Stimulated activated naive CD4-positive, alpha-beta T cell treated with Interleukin-2 at 50 U/mL for 16 hours (primary cell): ENCODE measurements at regions not wholly inside any gene's neighbourhood (a gene's known extent, or its start where the extent isn't known, plus 50 kb on each side); places are given as distances from the start of the nearest gene placed in this dataset.
A peak's percentile ranks its signal among the peaks of the same experiment; 100 is the strongest.
"Not testable (repeated sequence)": the region's sequence is repeated elsewhere in the genome, so short reads cannot be mapped to it uniquely, and the experiment has no call there.

Source experiments
- DNase-seq: peaks from one replicate; lab custom pipeline; 2025; lab: John Stamatoyannopoulos, UW

DNA sequence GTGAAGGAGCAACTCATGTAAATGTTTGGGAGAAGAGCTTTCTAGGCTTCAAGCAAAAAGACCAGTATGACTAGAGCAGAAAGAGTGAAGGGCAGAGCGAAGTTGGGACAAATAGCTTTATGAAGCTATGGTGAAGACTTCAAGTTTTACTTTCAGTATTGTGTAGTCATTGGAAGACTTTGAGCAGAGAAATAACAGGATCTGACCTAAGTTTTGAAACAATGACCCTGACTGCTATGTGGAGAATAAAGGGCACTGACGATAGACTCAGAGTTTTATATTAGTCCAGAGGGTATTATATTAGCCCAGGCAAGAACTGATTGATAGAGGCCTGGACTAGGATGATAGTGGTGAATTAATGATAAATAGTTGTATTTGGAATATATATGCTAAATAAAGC, 187.3 kb downstream of the KTN1 start:
- DNase-seq = no peak

DNA sequence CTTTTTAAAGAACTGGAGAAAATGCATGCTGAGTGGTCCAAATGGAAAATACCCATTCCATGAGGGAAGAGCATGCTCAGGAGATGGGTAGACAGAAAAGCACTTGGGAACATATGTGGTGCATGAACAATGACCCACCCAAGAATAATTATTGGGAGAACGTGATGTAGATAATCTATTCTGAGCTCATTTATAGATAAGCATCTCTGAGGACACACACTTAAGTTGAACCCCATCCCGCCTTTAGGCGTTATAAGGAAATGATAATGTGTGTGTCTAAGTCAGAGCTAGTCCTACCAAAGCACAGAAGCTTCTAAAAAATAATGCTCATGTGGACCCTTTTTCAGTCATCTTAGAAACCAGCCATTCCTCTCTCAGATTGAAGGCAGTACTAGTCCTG, 189.9 kb downstream of the KTN1 start:
- DNase-seq = no peak

DNA sequence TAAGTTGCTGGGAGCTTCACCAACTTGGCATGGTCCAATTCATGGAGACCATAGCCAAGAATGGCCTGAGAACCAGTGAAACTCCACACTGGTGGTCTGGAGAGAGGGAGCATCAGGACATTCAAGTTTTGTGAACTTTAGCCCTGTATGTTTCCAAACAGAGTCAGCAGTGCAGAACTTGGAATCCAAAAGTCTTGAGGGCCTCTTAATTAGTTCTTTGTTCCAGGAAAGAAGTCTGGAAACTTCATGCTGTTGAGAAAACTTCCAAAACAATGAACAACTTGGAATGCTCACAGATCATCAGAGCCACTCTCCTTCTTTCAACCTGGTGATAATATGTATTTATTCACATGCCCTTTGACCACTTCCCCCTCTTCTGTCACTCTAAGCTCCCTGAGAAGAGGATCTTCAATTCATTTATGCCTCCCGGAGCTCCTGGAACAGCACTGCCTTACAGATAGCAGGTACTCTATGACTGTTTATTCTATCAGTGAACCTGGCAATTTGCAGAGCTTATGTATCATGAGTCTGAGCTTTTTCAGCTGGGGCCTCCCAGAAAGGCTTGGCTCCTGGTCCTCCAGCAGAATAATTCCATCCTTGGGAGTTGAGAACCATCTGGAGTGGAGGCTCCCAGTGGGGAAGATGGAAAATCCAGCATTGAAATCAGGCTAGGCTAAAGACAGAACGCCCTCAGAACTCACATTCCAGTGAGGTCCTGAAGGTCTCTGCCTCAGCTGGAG, 191.4 kb downstream of the KTN1 start:
- DNase-seq = no peak

DNA sequence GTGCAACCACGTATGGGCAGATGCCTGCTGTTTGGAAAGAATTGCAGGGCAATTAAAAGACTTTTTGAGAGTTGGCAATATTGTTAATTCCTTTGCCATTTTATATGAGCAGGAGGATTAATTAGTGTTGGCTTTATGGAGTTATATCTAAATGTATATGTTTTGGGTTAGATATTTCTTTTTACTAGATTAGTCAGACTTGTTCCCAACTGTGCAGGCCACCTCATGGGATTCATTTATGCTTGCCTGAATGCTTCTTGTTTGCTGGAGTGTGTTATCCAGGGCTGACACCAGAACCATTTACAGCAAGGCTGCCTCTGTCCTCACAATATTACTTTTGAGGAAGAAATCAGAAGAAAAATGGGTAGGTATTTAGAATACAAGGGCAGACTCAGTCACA, 192.5 kb downstream of the KTN1 start:
- no peak for DNase-seq

DNA sequence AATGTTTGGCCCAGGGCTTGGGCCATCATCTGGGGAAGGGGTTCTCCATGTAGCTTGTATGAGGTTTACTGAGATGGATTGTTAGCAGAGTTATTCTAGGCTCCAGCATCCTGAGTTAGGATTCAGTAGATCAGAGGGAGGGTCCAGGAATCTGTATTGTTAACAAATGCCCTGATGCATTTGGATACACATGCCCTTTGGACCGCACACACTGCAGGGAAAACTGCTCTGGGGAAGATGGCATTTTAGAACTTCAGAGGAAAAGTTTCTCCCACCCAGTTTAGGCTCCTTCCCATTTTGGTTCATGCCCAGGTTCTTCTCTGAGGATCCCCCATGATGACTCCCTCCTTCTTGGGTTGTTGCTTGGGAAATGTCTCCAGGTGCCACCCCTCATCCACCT, 193.3 kb downstream of the KTN1 start:
- no peak for DNase-seq

DNA sequence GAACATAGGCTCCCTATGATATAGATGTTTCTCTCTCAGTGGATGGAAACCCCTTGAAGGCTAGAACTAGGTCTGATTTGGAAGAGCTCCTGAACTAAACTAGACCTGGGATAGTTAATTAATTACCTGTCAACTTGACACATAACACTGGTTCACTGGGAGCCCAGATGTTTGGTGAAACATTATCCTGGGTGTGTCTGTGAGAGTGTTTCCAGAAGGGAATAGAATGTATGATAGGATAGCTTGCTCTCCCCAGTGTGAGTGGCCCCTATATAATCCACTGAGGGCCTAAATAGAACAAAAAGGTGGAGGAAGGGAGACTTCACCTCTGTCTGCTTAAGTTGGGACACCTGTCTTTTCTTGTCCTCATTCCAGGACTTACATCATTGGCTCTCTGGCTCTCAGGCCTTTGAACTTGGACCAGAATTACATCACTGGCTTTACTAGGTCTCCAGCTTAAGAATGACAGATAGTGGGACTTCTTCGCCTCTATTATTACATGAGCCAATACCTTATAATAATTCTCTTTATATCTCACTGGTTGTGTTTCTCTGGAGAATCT, 194.1 kb downstream of the KTN1 start:
- no peak for DNase-seq

DNA sequence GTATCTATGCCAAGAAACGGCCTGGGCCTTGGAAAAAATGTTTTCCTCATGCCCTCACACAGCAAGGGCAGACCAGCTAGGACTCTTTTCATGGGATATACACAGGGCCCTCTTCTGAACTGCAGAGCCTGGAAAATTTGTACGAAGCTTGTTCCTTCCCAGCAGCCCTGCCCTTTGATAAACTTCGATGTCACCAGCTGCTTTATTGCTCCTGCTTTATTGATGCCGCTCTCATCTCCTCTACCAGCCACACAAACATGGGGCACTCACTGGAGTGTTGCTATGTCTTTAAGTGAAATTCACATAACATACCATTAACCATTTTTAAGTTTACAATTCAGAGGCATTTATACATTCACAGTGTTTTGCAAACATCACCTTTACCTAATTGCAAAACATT, 197.9 kb downstream of the KTN1 start:
- DNase-seq = no peak

DNA sequence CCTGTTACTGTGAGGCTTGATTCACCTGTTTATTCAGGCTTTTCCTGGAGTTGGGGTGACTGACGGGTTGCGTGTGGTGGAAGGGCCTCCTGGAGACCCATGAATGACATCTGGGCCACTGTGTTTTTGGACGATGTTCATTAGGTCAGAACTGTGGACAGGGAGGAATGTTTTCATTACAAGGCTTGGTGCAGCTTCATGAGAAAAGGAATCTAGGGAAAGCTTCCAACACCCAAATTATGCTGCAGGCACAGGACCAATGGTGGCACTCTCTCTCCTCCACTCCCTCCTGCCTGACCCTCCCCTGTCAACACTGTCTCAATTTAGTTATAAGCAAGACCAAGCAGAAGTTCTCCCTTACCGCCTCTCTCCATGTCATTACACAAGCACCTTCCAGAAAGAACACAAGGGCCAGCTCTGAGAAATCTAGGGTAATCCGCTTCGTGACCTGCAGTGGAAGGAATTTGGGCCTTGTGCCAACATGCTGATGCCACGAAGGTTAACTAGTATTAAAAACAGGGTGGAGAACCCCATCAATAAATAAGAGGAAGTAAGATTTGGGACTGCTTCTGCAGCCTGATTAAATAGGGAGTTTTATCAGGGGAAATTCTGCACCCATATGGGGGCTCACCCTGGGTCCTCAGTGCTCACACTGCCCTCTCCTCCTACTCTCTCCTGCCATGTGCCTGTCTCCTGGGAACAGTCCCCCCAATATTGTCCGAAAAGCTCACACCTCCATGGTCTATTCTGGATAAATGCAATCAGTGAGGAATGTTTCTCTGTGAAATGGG, 200.3 kb downstream of the KTN1 start:
- DNase-seq = no peak

DNA sequence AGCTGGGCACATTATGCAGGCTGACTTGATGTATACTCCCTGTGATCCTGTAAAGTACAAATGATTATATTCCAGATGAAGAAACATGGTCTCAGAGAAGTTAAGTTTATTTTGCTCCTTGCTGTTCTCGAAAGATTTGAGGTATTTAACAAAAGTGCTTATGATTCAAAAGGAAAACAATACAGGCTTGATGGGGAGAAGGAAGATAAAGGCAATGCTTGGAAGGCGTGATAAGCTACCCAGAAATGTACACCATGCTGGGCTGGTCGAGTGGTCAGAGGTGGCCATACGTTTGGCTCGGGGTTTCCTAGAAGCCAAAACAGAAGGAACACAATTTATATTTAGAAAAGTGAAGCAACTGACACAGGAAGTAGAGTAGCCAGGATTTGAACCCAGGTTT, 201.0 kb downstream of the KTN1 start:
- DNase-seq = no peak

- no peak for DNase-seq
Measured at GRCh38 chr14:55782166-55782565, 202.2 kb downstream of the KTN1 start.

DNA sequence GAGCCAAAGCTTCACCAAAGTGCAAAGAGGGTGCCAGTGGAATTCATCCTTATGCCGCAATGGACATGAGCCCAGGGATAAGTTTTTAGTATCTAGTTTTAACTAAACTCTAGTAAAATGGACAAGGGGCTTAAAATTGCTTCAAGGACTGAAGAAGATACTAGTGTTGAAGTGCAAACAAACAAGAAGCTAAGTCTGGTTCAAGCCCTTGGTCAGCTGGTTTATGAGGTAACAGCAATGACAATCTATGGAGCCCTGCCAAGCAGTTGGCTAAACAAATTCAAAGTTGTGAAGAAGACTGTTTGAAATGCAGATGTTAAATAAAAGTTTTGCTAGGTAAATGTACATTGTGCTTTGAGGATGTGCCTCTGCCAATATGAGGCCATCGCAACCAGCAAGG, 209.4 kb downstream of the KTN1 start:
- DNase-seq = no peak

GRCh38 chr14:55794655-55795595, 214.9 kb downstream of the KTN1 start:
- DNase-seq = no peak

- DNase-seq = not testable (repeated sequence)
Measured at GRCh38 chr14:55796513-55796912, 216.5 kb downstream of the KTN1 start.

GRCh38 chr14:55798406-55798805, 218.4 kb downstream of the KTN1 start:
- no peak for DNase-seq

- DNase-seq = no peak
Measured at GRCh38 chr14:55799508-55800095, 219.6 kb downstream of the KTN1 start.

DNA sequence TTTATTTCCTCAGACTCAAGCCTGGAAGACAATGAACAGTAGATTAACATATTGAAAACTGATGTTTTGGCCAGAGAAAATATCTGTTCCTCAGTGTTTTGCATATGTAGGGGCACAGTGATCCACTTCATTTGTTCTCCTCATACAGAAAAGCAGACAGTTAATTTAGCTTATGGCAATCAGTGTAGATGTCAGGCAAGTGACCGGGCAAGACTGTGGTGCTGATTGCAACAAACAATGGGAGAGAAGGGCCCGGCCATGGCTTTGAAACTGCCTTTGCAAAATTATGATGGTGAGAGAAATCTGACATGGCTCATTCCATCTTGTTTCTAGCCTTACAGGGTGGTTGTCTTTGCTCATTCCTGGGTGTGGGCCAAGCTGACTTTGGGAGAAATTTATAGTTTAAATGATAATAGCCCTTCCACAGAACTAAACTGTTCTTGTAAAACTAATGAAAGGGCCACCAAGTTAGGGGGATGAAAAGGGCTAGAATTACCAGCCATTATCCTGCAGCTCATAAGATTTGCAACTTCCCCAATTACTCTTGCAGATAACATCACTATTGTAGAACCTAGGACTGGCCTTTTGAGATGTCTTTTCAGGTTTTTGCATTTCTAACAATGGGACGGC, 220.3 kb downstream of the KTN1 start:
- DNase-seq = no peak

DNA sequence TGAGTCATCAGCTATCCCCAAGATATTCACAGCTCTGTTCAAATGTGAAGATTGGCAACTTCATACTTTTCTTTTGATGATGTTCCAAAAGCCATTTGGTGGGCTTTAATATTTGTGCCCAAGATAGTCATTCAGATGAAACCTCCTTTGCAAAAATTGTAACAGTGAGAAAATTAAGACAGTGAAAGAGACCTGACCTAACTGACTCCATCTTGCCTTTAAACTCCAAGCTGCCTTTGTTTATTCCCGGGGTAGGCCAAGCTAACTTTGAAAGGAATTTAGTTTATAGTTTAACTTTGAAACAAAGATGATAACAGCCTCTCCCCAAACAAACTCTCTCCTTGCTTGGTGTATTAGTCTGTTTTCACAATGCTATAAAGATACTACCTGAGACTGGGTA, 221.1 kb downstream of the KTN1 start:
- no peak for DNase-seq

DNA sequence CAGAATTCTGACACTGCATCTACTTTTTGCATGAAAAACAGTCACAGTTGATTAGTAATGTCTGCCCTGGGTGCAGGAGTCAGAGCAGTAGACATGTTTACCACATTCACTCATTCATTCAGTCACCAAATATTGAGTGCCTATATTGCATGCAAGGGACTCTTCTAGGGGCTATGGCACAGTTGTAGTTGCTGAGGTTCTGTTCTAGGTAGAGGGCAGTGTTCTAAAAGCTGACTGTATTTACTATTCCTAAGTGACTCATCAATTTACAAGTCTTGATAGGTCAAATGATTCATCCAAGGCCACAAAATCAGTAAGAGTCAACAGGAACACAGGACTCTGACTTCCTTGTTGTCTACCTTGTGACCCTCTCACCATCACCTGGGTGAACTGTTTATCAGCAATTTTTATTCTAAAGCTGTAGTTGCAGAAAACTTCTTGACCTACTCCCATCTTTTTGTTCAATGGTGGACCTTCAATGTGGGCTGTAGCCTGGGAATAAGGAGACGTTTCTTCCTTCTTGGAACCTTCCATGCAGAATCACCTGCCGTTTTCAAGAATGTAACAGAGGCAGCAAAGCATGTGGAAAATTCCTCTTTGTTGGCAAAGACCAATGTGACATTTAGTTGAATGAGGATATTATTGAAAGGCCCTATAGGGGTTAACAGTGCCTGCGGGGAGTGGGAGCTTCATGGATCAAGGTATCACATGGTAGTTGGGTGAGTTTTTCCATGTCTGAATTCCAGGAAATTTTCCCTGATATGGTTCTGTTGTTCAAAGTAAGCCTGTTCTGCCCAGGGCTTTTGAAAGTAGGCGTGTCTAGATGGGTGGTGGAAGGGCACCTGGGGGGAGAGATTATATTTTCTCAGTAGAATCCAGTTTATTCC, 223.2 kb downstream of the KTN1 start:
- DNase-seq = peak; percentile 14

- no peak for DNase-seq
Measured at GRCh38 chr14:55803873-55804553, 224.0 kb downstream of the KTN1 start.

DNA sequence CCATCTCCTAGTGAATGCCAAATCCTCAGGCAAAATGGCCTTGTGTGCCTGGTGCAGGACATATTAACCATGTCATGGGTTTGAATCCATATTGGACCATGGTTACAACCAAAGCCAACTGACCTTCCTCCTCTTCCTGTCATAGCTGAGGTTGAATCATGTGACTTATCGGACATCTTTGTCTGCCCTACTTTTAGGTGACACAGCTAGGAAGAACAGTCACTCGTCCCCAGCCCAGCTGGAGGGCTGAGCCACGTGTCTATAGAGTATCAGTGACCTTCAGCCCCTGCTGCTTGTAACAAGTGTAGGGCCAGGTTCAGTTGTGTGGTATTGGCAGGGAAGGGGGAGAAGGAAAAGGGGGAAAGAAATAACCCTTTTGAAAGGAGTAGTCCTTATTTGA, 225.2 kb downstream of the KTN1 start:
- no peak for DNase-seq
